Neural progenitor cell (in vitro differentiated cells): ENCODE measurements at regions not wholly inside any gene's neighbourhood (a gene's known extent, or its start where the extent isn't known, plus 50 kb on each side); places are given as distances from the start of the nearest gene placed in this dataset.
"Not testable (repeated sequence)": the region's sequence is repeated elsewhere in the genome, so short reads cannot be mapped to it uniquely, and the experiment has no call there.

ENCODE experiments used
- DNase-seq: peaks from one replicate; pipeline ENCODE4 v3.0.0-alpha.2; 2016; ENCODE audit warnings: low spot score
- H2AFZ ChIP-seq: fragments of 200-600 bp; sonication (generic); replicated peaks from 2 replicates; pipeline ENCODE4 v1.6.1; 2016; ENCODE audit warnings: antibody characterized with exemption
- H3F3A ChIP-seq: fragments of 200-600 bp; sonication (generic); 2 replicates; pipeline ENCODE4 v1.6.1; 2016; ENCODE audit warnings: antibody characterized with exemption, low read depth
- H3K27ac ChIP-seq: fragments of 200-600 bp; sonication (generic); 2 replicates; pipeline ENCODE4 v1.5.1; 2016; ENCODE audit warnings: mild to moderate bottlenecking
- H3K27me3 ChIP-seq: fragments of 200-600 bp; sonication (generic); 2 replicates; pipeline ENCODE4 v1.6.1; 2016; ENCODE audit warnings: mild to moderate bottlenecking, moderate library complexity
- H3K36me3 ChIP-seq: fragments of 200-600 bp; sonication (generic); 2 replicates; pipeline ENCODE4 v1.5.1; 2016
- H3K4me1 ChIP-seq: fragments of 200-600 bp; sonication (generic); 2 replicates; pipeline ENCODE4 v1.6.1; 2016; ENCODE audit warnings: mixed run types
- H3K4me2 ChIP-seq: fragments of 200-600 bp; sonication (generic); 2 replicates; pipeline ENCODE4 v1.6.1; 2016
- H3K4me3 ChIP-seq: fragments of 200-600 bp; sonication (generic); 2 replicates; pipeline ENCODE4 v1.5.1; 2016
- H3K79me2 ChIP-seq: fragments of 200-600 bp; sonication (generic); 2 replicates; pipeline ENCODE4 v1.6.1; 2016; ENCODE audit warnings: low read depth
- H3K9ac ChIP-seq: fragments of 200-600 bp; sonication (generic); 2 replicates; pipeline ENCODE4 v1.6.1; 2016
- H3K9me3 ChIP-seq: fragments of 200-600 bp; sonication (generic); 2 replicates; pipeline ENCODE4 v1.5.1; 2016; ENCODE audit warnings: low read depth
- H4K20me1 ChIP-seq: fragments of 200-600 bp; sonication (generic); 2 replicates; pipeline ENCODE4 v1.6.1; 2016; ENCODE audit warnings: low read depth
- H3K27ac Mint-ChIP-seq: 3 replicates; pipeline ENCODE4 v1.8.0; 2021; ENCODE audit warnings: mixed read lengths
- H3K27me3 Mint-ChIP-seq: 2 replicates; pipeline ENCODE4 v1.8.0; 2022; ENCODE audit warnings: low read depth, mild to moderate bottlenecking, inconsistent platforms, moderate library complexity, mixed read lengths; ENCODE audit not compliant: insufficient read depth
- H3K36me3 Mint-ChIP-seq: 3 replicates; pipeline ENCODE4 v1.8.0; 2021; ENCODE audit warnings: mixed read lengths
- H3K4me1 Mint-ChIP-seq: 3 replicates; pipeline ENCODE4 v1.8.0; 2021; ENCODE audit warnings: mixed read lengths
- H3K4me3 Mint-ChIP-seq: 3 replicates; pipeline ENCODE4 v1.8.0; 2021; ENCODE audit warnings: mild to moderate bottlenecking, moderate library complexity, mixed read lengths
- H3K9me3 Mint-ChIP-seq: 3 replicates; pipeline ENCODE4 v1.8.0; 2020; ENCODE audit warnings: mixed read lengths
- EZH2 ChIP-seq: fragments of 200-600 bp; sonication (generic); IDR thresholded peaks from 2 replicates; pipeline ENCODE4 v1.6.1; 2017; ENCODE audit warnings: antibody characterized with exemption, mild to moderate bottlenecking, moderate library complexity
- EZH2phosphoT487 ChIP-seq: fragments of 200-600 bp; sonication (generic); IDR thresholded peaks from 2 replicates; pipeline ENCODE4 v1.6.1; 2017; ENCODE audit warnings: antibody characterized with exemption
- TF ChIP-seq, protein P1 (sequence below): fragments of 200-600 bp; sonication (generic); IDR thresholded peaks from 2 replicates; pipeline ENCODE4 v1.5.1; 2017; ENCODE audit warnings: antibody characterized with exemption, mild to moderate bottlenecking

DNA sequence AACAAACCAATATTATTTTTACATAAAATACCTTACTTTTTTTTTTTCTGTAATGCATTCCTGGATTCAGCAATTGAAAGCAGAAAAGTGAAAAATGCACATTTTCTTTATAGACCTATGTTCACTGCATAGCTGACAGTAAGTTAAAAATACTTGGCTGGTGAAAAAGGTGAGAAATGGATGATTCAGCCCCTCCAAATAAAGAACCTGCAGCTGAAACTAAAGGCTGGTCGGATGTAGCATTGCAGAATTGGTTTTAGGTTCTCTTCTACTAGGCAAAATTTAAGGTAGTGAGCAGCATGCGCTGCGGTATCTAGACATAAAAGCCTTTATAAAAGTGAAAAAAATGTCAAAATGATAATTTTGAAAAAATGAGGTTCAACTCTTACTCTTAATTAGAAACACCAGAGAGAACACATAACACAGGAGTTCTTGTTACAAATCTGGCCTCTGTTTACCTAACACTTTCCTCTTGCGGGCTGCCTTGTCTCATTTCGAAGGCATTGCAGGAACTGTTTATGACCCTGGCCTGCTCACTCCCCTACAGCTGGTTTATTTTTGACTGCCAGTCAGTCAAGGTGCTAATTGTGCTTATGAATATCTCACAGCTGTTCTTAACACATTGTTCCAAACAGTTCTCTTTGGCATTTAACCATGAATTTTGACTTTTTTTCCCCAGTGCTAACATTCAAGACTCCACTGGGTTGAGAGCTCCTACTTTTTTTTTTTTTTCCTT is 455.4 kb upstream of the TBL1XR1 start:
- H3K4me2 ChIP-seq, result no peak overlapping the region
- no peaks in the 10 kb centered on the region for H3K36me3 ChIP-seq
- H3K79me2 ChIP-seq, result no peaks in the 10 kb centered on the region
- no peaks in the 10 kb centered on the region for H3K4me1 ChIP-seq
- Mint-ChIP-seq H3K9me3 (no peaks in the 10 kb centered on the region), H3K36me3 (no peaks in the 10 kb centered on the region), H3K27me3 (peaks cover 3% of the 10 kb centered on the region), H3K27ac (no peak overlapping the region), H3K4me3 (no peak overlapping the region), H3K4me1 (peaks cover 3% of the 10 kb centered on the region)
- no peaks in the 10 kb centered on the region for H3K27me3 ChIP-seq
- TF ChIP-seq EZH2 (no peak), EZH2phosphoT487 (no peak)
- TF ChIP-seq, protein P1, sequence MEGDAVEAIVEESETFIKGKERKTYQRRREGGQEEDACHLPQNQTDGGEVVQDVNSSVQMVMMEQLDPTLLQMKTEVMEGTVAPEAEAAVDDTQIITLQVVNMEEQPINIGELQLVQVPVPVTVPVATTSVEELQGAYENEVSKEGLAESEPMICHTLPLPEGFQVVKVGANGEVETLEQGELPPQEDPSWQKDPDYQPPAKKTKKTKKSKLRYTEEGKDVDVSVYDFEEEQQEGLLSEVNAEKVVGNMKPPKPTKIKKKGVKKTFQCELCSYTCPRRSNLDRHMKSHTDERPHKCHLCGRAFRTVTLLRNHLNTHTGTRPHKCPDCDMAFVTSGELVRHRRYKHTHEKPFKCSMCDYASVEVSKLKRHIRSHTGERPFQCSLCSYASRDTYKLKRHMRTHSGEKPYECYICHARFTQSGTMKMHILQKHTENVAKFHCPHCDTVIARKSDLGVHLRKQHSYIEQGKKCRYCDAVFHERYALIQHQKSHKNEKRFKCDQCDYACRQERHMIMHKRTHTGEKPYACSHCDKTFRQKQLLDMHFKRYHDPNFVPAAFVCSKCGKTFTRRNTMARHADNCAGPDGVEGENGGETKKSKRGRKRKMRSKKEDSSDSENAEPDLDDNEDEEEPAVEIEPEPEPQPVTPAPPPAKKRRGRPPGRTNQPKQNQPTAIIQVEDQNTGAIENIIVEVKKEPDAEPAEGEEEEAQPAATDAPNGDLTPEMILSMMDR, result no peak
- no peak overlapping the region for H2AFZ ChIP-seq
- no peaks in the 10 kb centered on the region for H4K20me1 ChIP-seq
- H3F3A ChIP-seq, result no peaks in the 10 kb centered on the region
- DNase-seq, result no peak
- no peak overlapping the region for H3K9ac ChIP-seq
- no peak overlapping the region for H3K4me3 ChIP-seq
- H3K9me3 ChIP-seq, result no peaks in the 10 kb centered on the region
- H3K27ac ChIP-seq, result no peak overlapping the region

DNA sequence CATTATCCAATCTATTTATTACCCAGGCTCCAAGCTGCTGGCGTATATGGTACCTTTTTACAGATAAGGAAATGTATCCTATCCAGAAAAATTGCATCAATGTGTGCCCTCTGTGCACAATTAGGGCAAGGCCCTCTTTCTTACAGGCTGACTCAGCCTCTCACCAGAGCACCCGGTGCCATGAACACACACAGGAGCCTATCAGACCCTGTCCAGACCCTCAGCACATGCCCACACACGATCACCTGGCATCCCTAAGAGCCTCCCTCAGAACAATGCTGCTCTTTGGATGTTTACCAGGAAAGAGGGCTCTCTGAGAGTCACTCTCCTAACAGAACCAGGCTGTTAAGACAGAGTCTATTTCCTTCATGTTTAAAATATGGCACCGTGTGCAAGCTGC is 460.0 kb upstream of the TBL1XR1 start:
- Mint-ChIP-seq H3K27ac (no peak overlapping the region), H3K36me3 (no peaks in the 10 kb centered on the region), H3K9me3 (peaks cover 4% of the 10 kb centered on the region), H3K4me3 (no peak overlapping the region), H3K4me1 (peaks cover 17% of the 10 kb centered on the region), H3K27me3 (peaks cover 3% of the 10 kb centered on the region)
- no peaks in the 10 kb centered on the region for H3K79me2 ChIP-seq
- no peaks in the 10 kb centered on the region for H3F3A ChIP-seq
- H2AFZ ChIP-seq, result no peak overlapping the region
- H3K4me1 ChIP-seq, result no peaks in the 10 kb centered on the region
- H3K27me3 ChIP-seq, result no peaks in the 10 kb centered on the region
- no peaks in the 10 kb centered on the region for H3K9me3 ChIP-seq
- H3K9ac ChIP-seq, result no peak overlapping the region
- no peak overlapping the region for H3K27ac ChIP-seq
- DNase-seq, result no peak
- TF ChIP-seq EZH2 (no peak), EZH2phosphoT487 (no peak)
- TF ChIP-seq, protein P1, result no peak
- H3K36me3 ChIP-seq, result no peaks in the 10 kb centered on the region
- no peak overlapping the region for H3K4me3 ChIP-seq
- H3K4me2 ChIP-seq, result no peak overlapping the region
- no peaks in the 10 kb centered on the region for H4K20me1 ChIP-seq

DNA sequence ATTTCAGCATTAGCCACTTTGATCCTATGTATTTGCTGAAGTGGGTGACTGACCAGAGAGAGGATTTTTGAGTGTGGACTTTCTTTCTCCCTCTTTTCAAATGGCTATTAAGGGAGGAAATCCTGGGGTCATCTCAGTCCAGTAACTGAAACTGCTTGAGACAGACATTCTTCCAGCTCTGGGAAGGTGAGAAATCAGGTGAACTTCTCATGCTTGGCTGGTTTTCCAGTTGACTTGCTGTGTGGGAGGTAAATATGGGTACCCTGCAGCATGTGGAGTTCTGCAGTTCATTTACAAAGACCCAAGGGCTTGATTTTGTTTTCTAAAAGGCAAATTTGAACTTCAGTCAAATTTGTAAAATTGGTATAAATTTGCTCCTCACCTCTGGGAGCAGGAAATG is 461.1 kb upstream of the TBL1XR1 start:
- no peak for TF ChIP-seq EZH2
- TF ChIP-seq, protein P1, result no peak
- no peak for TF ChIP-seq EZH2phosphoT487
- H3K36me3 Mint-ChIP-seq, result no peaks in the 10 kb centered on the region
- no peaks in the 10 kb centered on the region for H3K4me1 ChIP-seq
- H3K9ac ChIP-seq, result no peak overlapping the region
- peak overlapping the region; percentile 69 for H3K27ac Mint-ChIP-seq
- no peak overlapping the region for H3K4me2 ChIP-seq
- H3K4me1 Mint-ChIP-seq, result peaks cover 17% of the 10 kb centered on the region
- peaks cover 7% of the 10 kb centered on the region for H3K9me3 Mint-ChIP-seq
- no peak overlapping the region for H3K27ac ChIP-seq
- H3K4me3 ChIP-seq, result no peak overlapping the region
- H2AFZ ChIP-seq, result no peak overlapping the region
- no peaks in the 10 kb centered on the region for H3K27me3 ChIP-seq
- H3K36me3 ChIP-seq, result no peaks in the 10 kb centered on the region
- H3K4me3 Mint-ChIP-seq, result no peak overlapping the region
- no peaks in the 10 kb centered on the region for H3K9me3 ChIP-seq
- no peaks in the 10 kb centered on the region for H3K79me2 ChIP-seq
- H3F3A ChIP-seq, result no peaks in the 10 kb centered on the region
- DNase-seq, result no peak
- H3K27me3 Mint-ChIP-seq, result peaks cover 3% of the 10 kb centered on the region
- no peaks in the 10 kb centered on the region for H4K20me1 ChIP-seq

DNA sequence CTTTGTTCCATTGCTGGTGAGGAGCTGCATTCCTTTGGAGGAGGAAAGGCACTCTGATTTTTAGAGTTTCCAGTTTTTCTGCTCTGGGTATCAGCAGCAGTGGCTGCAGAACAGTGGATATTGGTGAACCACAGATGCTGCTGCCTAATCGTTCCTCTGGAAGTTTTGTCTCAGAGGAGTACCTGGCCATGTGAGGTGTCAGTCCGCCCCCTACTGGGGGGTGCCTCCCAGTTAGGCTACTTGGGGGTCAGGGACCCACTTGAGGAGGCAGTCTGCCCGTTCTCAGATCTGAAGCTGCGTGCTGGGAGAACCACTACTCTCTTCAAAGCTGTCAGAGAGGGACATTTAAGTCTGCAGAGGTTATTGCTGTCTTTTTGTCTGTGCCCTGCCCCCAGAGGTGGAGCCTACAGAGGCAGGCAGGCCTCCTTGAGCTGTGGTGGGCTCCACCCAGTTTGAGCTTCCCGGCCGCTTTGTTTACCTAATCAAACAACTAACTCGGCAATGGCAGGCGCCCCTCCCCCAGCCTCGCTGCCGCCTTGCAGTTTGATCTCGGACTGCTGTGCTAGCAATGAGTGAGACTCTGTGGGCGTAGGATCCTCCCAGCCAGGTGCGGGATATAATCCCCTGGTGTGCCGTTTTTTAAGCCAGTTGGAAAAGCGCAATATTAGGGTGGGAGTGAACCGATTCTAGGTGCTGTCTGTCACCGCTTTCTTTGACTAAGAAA is 467.3 kb upstream of the TBL1XR1 start:
- H3K4me3 Mint-ChIP-seq, H3K27me3 Mint-ChIP-seq, H3K4me2 ChIP-seq, H3K27ac Mint-ChIP-seq, H3K27ac ChIP-seq, H4K20me1 ChIP-seq, H3K36me3 Mint-ChIP-seq, DNase-seq, H3K4me3 ChIP-seq, H3K4me1 ChIP-seq, H3K36me3 ChIP-seq, H3K9ac ChIP-seq, H3F3A ChIP-seq, H3K9me3 ChIP-seq, H3K27me3 ChIP-seq, H3K79me2 ChIP-seq, H2AFZ ChIP-seq: not testable (repeated sequence)
- Mint-ChIP-seq H3K9me3 (peaks cover 26% of the 10 kb centered on the region), H3K4me1 (peaks cover 10% of the 10 kb centered on the region)
